ENCODE measurements at regions not wholly inside any gene's neighbourhood (a gene's known extent, or its start where the extent isn't known, plus 50 kb on each side); places are given as distances from the start of the nearest gene placed in this dataset.

- WGBS, 3 donors, result 29 to 56% (median 43%) methylated on average over 2 of the region's 2 CpGs
- FAIRE-seq (no peak), DNase-seq (no peak)
- H3K4me1 ChIP-seq (ENCODE audit: control insufficient read depth in 3 of 3, insufficient read depth in 2 of 3, low read depth in 1 of 3, low read length in 2 of 3), result no peaks in the 10 kb centered on the region
- H3K4me3 ChIP-seq (ENCODE audit: low read depth in 1 of 3, low read length in 3 of 3), result no peak overlapping the region
- peaks cover 0 to 4% (median 0%) of the 10 kb centered on the region in 3 donors for H3K27me3 ChIP-seq (ENCODE audit: control insufficient read depth in 3 of 3, insufficient read depth in 3 of 3, low read length in 3 of 3)
- H3K36me3 ChIP-seq (ENCODE audit: control insufficient read depth in 3 of 3, insufficient read depth in 2 of 3, low read depth in 1 of 3, low read length in 3 of 3), result no peaks in the 10 kb centered on the region
- no peaks in the 10 kb centered on the region for H3K9me3 ChIP-seq (ENCODE audit: control insufficient read depth in 2 of 2, insufficient read depth in 1 of 2, low read depth in 1 of 2, low read length in 1 of 2)
- no peak overlapping the region for H3K27ac ChIP-seq (ENCODE audit: low read depth in 1 of 3, low read length in 2 of 3)
These were observed 375.7 kb upstream of the CCNH start for GRCh38 chr5:87788416-87788815.

- no peak for FAIRE-seq
- Histone ChIP-seq H3K27ac (ENCODE audit: low read depth in 1 of 3, low read length in 2 of 3) (no peak overlapping the region), H3K27me3 (ENCODE audit: control insufficient read depth in 3 of 3, insufficient read depth in 3 of 3, low read length in 3 of 3) (peaks cover 0 to 8% (median 0%) of the 10 kb centered on the region in 3 donors), H3K4me1 (ENCODE audit: control insufficient read depth in 3 of 3, insufficient read depth in 2 of 3, low read depth in 1 of 3, low read length in 2 of 3) (no peaks in the 10 kb centered on the region), H3K36me3 (ENCODE audit: control insufficient read depth in 3 of 3, insufficient read depth in 2 of 3, low read depth in 1 of 3, low read length in 3 of 3) (no peaks in the 10 kb centered on the region), H3K4me3 (ENCODE audit: low read depth in 1 of 3, low read length in 3 of 3) (no peak overlapping the region), H3K9me3 (ENCODE audit: control insufficient read depth in 2 of 2, insufficient read depth in 1 of 2, low read depth in 1 of 2, low read length in 1 of 2) (no peaks in the 10 kb centered on the region)
- no peak for DNase-seq
- WGBS, 3 donors, result 43 to 45% (median 45%) methylated on average over 2 of the region's 2 CpGs
These were observed 375.0 kb upstream of the CCNH start for GRCh38 chr5:87787625-87788256.

- Histone ChIP-seq H3K4me1 (ENCODE audit: control insufficient read depth in 3 of 3, insufficient read depth in 2 of 3, low read depth in 1 of 3, low read length in 2 of 3) (no peaks in the 10 kb centered on the region), H3K4me3 (ENCODE audit: low read depth in 1 of 3, low read length in 3 of 3) (no peak overlapping the region), H3K27me3 (ENCODE audit: control insufficient read depth in 3 of 3, insufficient read depth in 3 of 3, low read length in 3 of 3) (peaks cover 0 to 8% (median 0%) of the 10 kb centered on the region in 3 donors), H3K27ac (ENCODE audit: low read depth in 1 of 3, low read length in 2 of 3) (no peak overlapping the region), H3K9me3 (ENCODE audit: control insufficient read depth in 2 of 2, insufficient read depth in 1 of 2, low read depth in 1 of 2, low read length in 1 of 2) (no peaks in the 10 kb centered on the region), H3K36me3 (ENCODE audit: control insufficient read depth in 3 of 3, insufficient read depth in 2 of 3, low read depth in 1 of 3, low read length in 3 of 3) (no peaks in the 10 kb centered on the region)
- 57 to 70% (median 61%) methylated on average over 4 of the region's 4 CpGs for WGBS, 3 donors
- DNase-seq (no peak), FAIRE-seq (no peak)
These were observed 374.4 kb upstream of the CCNH start for GRCh38 chr5:87787086-87787485.

- no peak for FAIRE-seq
These were observed 373.7 kb upstream of the CCNH start for GRCh38 chr5:87786471-87786870.

GRCh38 chr5:87785554-87786335 lies 373.0 kb upstream of the CCNH start:
- no peak for DNase-seq
- no peak overlapping the region for H3K4me3 ChIP-seq (ENCODE audit: low read depth in 1 of 3, low read length in 3 of 3)
- H3K27ac ChIP-seq (ENCODE audit: low read depth in 1 of 3, low read length in 2 of 3), result no peak overlapping the region
- H3K9me3 ChIP-seq (ENCODE audit: control insufficient read depth in 2 of 2, insufficient read depth in 1 of 2, low read depth in 1 of 2, low read length in 1 of 2), result no peaks in the 10 kb centered on the region
- no peaks in the 10 kb centered on the region for H3K4me1 ChIP-seq (ENCODE audit: control insufficient read depth in 3 of 3, insufficient read depth in 2 of 3, low read depth in 1 of 3, low read length in 2 of 3)
- FAIRE-seq, result no peak
- no peaks in the 10 kb centered on the region for H3K36me3 ChIP-seq (ENCODE audit: control insufficient read depth in 3 of 3, insufficient read depth in 2 of 3, low read depth in 1 of 3, low read length in 3 of 3)
- peaks cover 0 to 8% (median 0%) of the 10 kb centered on the region in 3 donors for H3K27me3 ChIP-seq (ENCODE audit: control insufficient read depth in 3 of 3, insufficient read depth in 3 of 3, low read length in 3 of 3)
- 19 to 43% (median 27%) methylated on average over 4 of the region's 4 CpGs for WGBS, 3 donors

More at GRCh38 chr5:87786471-87786870, 373.7 kb upstream of the CCNH start:
- no peak for DNase-seq
- no peaks in the 10 kb centered on the region for H3K4me1 ChIP-seq (ENCODE audit: control insufficient read depth in 3 of 3, insufficient read depth in 2 of 3, low read depth in 1 of 3, low read length in 2 of 3)
- H3K4me3 ChIP-seq (ENCODE audit: low read depth in 1 of 3, low read length in 3 of 3), result no peak overlapping the region
- no peaks in the 10 kb centered on the region for H3K36me3 ChIP-seq (ENCODE audit: control insufficient read depth in 3 of 3, insufficient read depth in 2 of 3, low read depth in 1 of 3, low read length in 3 of 3)
- 37 to 53% (median 50%) methylated on average over 1 of the region's 1 CpG for WGBS, 3 donors
- peaks cover 0 to 8% (median 0%) of the 10 kb centered on the region in 3 donors for H3K27me3 ChIP-seq (ENCODE audit: control insufficient read depth in 3 of 3, insufficient read depth in 3 of 3, low read length in 3 of 3)
- H3K9me3 ChIP-seq (ENCODE audit: control insufficient read depth in 2 of 2, insufficient read depth in 1 of 2, low read depth in 1 of 2, low read length in 1 of 2), result no peaks in the 10 kb centered on the region
- H3K27ac ChIP-seq (ENCODE audit: low read depth in 1 of 3, low read length in 2 of 3), result no peak overlapping the region

GRCh38 chr5:87784879-87785495 lies 372.3 kb upstream of the CCNH start:
- DNase-seq, result no peak
- 57 to 60% (median 59%) methylated on average over 4 of the region's 4 CpGs for WGBS, 3 donors
- no peaks in the 10 kb centered on the region for H3K9me3 ChIP-seq (ENCODE audit: control insufficient read depth in 2 of 2, insufficient read depth in 1 of 2, low read depth in 1 of 2, low read length in 1 of 2)
- H3K4me1 ChIP-seq (ENCODE audit: control insufficient read depth in 3 of 3, insufficient read depth in 2 of 3, low read depth in 1 of 3, low read length in 2 of 3), result no peaks in the 10 kb centered on the region
- H3K27ac ChIP-seq (ENCODE audit: low read depth in 1 of 3, low read length in 2 of 3), result no peak overlapping the region
- H3K27me3 ChIP-seq (ENCODE audit: control insufficient read depth in 3 of 3, insufficient read depth in 3 of 3, low read length in 3 of 3), result peaks cover 0 to 8% (median 0%) of the 10 kb centered on the region in 3 donors
- no peaks in the 10 kb centered on the region for H3K36me3 ChIP-seq (ENCODE audit: control insufficient read depth in 3 of 3, insufficient read depth in 2 of 3, low read depth in 1 of 3, low read length in 3 of 3)
- no peak overlapping the region for H3K4me3 ChIP-seq (ENCODE audit: low read depth in 1 of 3, low read length in 3 of 3)
- FAIRE-seq, result no peak

- no peak for DNase-seq
- H3K27ac ChIP-seq (ENCODE audit: low read depth in 1 of 3, low read length in 2 of 3), result no peak overlapping the region
- H3K27me3 ChIP-seq (ENCODE audit: control insufficient read depth in 3 of 3, insufficient read depth in 3 of 3, low read length in 3 of 3), result peaks cover 0 to 8% (median 0%) of the 10 kb centered on the region in 3 donors
- no peaks in the 10 kb centered on the region for H3K36me3 ChIP-seq (ENCODE audit: control insufficient read depth in 3 of 3, insufficient read depth in 2 of 3, low read depth in 1 of 3, low read length in 3 of 3)
- no peaks in the 10 kb centered on the region for H3K4me1 ChIP-seq (ENCODE audit: control insufficient read depth in 3 of 3, insufficient read depth in 2 of 3, low read depth in 1 of 3, low read length in 2 of 3)
- H3K9me3 ChIP-seq (ENCODE audit: control insufficient read depth in 2 of 2, insufficient read depth in 1 of 2, low read depth in 1 of 2, low read length in 1 of 2), result no peaks in the 10 kb centered on the region
- no peak for FAIRE-seq
- 53 to 74% (median 68%) methylated on average over 1 of the region's 1 CpG for WGBS, 3 donors
- no peak overlapping the region for H3K4me3 ChIP-seq (ENCODE audit: low read depth in 1 of 3, low read length in 3 of 3)
These were observed 371.6 kb upstream of the CCNH start for GRCh38 chr5:87784311-87784710.

- H3K9me3 ChIP-seq (ENCODE audit: control insufficient read depth in 2 of 2, insufficient read depth in 1 of 2, low read depth in 1 of 2, low read length in 1 of 2), result no peaks in the 10 kb centered on the region
- FAIRE-seq, result no peak
- H3K36me3 ChIP-seq (ENCODE audit: control insufficient read depth in 3 of 3, insufficient read depth in 2 of 3, low read depth in 1 of 3, low read length in 3 of 3), result no peaks in the 10 kb centered on the region
- no peaks in the 10 kb centered on the region for H3K4me1 ChIP-seq (ENCODE audit: control insufficient read depth in 3 of 3, insufficient read depth in 2 of 3, low read depth in 1 of 3, low read length in 2 of 3)
- 59 to 70% (median 66%) methylated on average over 3 of the region's 3 CpGs for WGBS, 3 donors
- no peak overlapping the region for H3K27ac ChIP-seq (ENCODE audit: low read depth in 1 of 3, low read length in 2 of 3)
- peaks cover 0 to 8% (median 0%) of the 10 kb centered on the region in 3 donors for H3K27me3 ChIP-seq (ENCODE audit: control insufficient read depth in 3 of 3, insufficient read depth in 3 of 3, low read length in 3 of 3)
- H3K4me3 ChIP-seq (ENCODE audit: low read depth in 1 of 3, low read length in 3 of 3), result no peak overlapping the region
- DNase-seq, result no peak
These were observed 370.2 kb upstream of the CCNH start for GRCh38 chr5:87782916-87783315.
